Upper lobe of left lung (tissue), 6 donors: ENCODE measurements at regions not wholly inside any gene's neighbourhood (a gene's known extent, or its start where the extent isn't known, plus 50 kb on each side); places are given as distances from the start of the nearest gene placed in this dataset.

Experiments used
- ATAC-seq, 2 donors: fragments of 200-7000 bp; cut with Tn5 transposase; one replicate each; pipeline ENCODE4 v1.9.1; 2022; ENCODE audit warnings: mild to moderate bottlenecking in 2 of 2, moderate library complexity in 2 of 2; ENCODE audit not compliant: low FRiP score in 2 of 2
- DNase-seq, 2 donors: peaks; one replicate each; pipeline ENCODE4 v3.0.0-alpha.2; 2019 to 2020
- H3K27ac ChIP-seq, 4 donors: fragments of 200-600 bp; sonication (generic); one replicate each; pipeline ENCODE4 v1.5.1; 2016 to 2019
- H3K27me3 ChIP-seq, 4 donors: fragments of 200-600 bp; sonication (generic); one replicate each; pipeline ENCODE4 v1.5.1; 2017 to 2019
- H3K36me3 ChIP-seq, 4 donors: fragments of 200-600 bp; sonication (generic); one replicate each; pipeline ENCODE4 v1.5.1; 2016 to 2019
- H3K4me1 ChIP-seq, 4 donors: fragments of 200-600 bp; sonication (generic); one replicate each; pipeline ENCODE4 v1.5.1; 2018 to 2019
- H3K4me3 ChIP-seq, 4 donors: fragments of 200-600 bp; sonication (generic); one replicate each; pipeline ENCODE4 v1.5.1; 2017 to 2019; ENCODE audit warnings: mild to moderate bottlenecking in 2 of 4, moderate library complexity in 1 of 4
- H3K9me3 ChIP-seq, 4 donors: fragments of 200-600 bp; sonication (generic); one replicate each; pipeline ENCODE4 v1.5.1; 2018 to 2019
- CTCF ChIP-seq, 6 experiments: fragments of 450-650 bp in 4 of 6; fragments of 200-600 bp in 2 of 6; sonication (generic) in 2 of 6; IDR thresholded peaks; one replicate each; pipeline ENCODE4 v1.5.1; 2016 to 2019; ENCODE audit warnings: antibody characterized with exemption in 6 of 6
- EP300 ChIP-seq, 4 donors: sonication (generic); formaldehyde crosslinking; IDR thresholded peaks; one replicate each; pipeline ENCODE4 v1.5.1; 2017; ENCODE audit warnings: antibody characterized with exemption in 4 of 4, control low read depth in 2 of 4
- POLR2A ChIP-seq, 4 donors: fragments of 450-650 bp; IDR thresholded peaks; one replicate each; pipeline ENCODE4 v1.5.1; 2016 to 2017; ENCODE audit warnings: antibody characterized with exemption in 4 of 4, mild to moderate bottlenecking in 2 of 4
- POLR2AphosphoS5 ChIP-seq, 2 donors: sonication (generic); formaldehyde crosslinking; IDR thresholded peaks; one replicate each; pipeline ENCODE4 v1.5.1; 2017; ENCODE audit warnings: antibody characterized with exemption in 2 of 2
- WGBS, 2 donors: methylation state at CpG; one replicate each; pipeline ENCODE4 v1.1.5; 2017 to 2018; 5-methylcytosine and 5-hydroxymethylcytosine counted together
- donor health status: DM: no; HTN: no; CAD: no; lungs with moderate emphysema.
- donor health status: DM: no; HTN: yes; CAD: no; lungs with severe emphysema.

DNA sequence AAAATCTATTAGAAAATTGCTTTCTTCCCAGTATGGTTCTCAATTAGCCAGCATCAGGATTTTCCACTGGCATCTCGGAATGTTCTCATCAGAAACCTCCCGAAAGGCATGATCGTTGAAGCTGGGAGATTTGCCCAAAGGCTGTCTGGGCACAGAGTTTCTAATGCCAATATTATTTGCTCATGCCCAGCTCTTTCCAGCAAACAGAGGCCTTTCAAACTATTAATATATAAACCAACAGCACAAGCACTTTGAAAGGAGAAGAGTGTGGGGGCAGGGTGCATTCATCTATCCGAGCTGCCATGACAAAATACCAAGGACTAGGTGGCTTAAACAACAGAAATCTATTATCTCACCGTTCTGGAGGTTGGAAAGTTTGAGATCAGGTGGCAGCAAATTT, 88.3 kb upstream of the MSX1 start:
- Histone ChIP-seq H3K4me1 (no peaks in the 10 kb centered on the region), H3K27me3 (no peaks in the 10 kb centered on the region), H3K36me3 (no peaks in the 10 kb centered on the region), H3K4me3 (no peak overlapping the region), H3K27ac (no peak overlapping the region), H3K9me3 (no peaks in the 10 kb centered on the region)
- DNase-seq, result no peak
- WGBS, 2 donors, result 69% methylated on average over 5 of the region's 5 CpGs
- TF ChIP-seq POLR2AphosphoS5 (IDR thresholded peaks at IDR 0.05) (no peak), CTCF (IDR thresholded peaks at IDR 0.05) (no peak), EP300 (IDR thresholded peaks at IDR 0.05) (no peak), POLR2A (IDR thresholded peaks at IDR 0.05) (no peak)
- no peak for ATAC-seq

- ATAC-seq, result no peak
- TF ChIP-seq POLR2A (IDR thresholded peaks at IDR 0.05), result no peak
- TF ChIP-seq POLR2AphosphoS5 (IDR thresholded peaks at IDR 0.05), result no peak
- TF ChIP-seq EP300 (IDR thresholded peaks at IDR 0.05), result no peak
- TF ChIP-seq CTCF (IDR thresholded peaks at IDR 0.05), result no peak
- no peak overlapping the region for H3K4me3 ChIP-seq
- no peak for DNase-seq
- H3K36me3 ChIP-seq, result no peaks in the 10 kb centered on the region
- WGBS, 2 donors, result 84 to 98% methylated on average over 8 of the region's 8 CpGs
- no peaks in the 10 kb centered on the region for H3K27me3 ChIP-seq
- no peaks in the 10 kb centered on the region for H3K9me3 ChIP-seq
- no peak overlapping the region for H3K27ac ChIP-seq
- no peaks in the 10 kb centered on the region for H3K4me1 ChIP-seq
These were observed 88.9 kb upstream of the MSX1 start for GRCh38 chr4:4770610-4771009.

DNA sequence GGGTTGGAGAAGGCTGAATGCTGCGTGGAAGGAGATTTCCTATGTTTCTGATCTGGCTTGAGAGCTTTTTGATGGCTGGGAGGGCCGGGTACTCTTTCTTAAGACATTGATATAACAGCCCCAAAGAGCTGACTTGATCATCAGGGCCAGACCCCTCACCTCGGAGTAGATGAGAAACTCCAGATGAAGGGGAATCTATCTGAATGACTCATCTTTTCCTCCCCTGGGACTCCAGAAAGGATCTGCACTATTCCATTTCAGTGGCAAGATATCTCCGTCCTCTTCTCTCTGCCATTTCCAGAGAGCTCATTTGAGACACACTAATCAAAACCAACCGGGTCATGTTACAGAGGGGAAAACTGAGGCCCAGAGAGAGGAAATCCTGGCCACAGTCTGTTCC, 92.9 kb upstream of the MSX1 start:
- TF ChIP-seq POLR2A (IDR thresholded peaks at IDR 0.05), result no peak
- TF ChIP-seq CTCF (IDR thresholded peaks at IDR 0.05), result no peak
- no peak for TF ChIP-seq EP300 (IDR thresholded peaks at IDR 0.05)
- TF ChIP-seq POLR2AphosphoS5 (IDR thresholded peaks at IDR 0.05), result no peak
- WGBS, 2 donors, result 83 to 88% methylated on average over 5 of the region's 5 CpGs
- no peaks in the 10 kb centered on the region for H3K4me1 ChIP-seq
- no peaks in the 10 kb centered on the region for H3K27me3 ChIP-seq
- no peaks in the 10 kb centered on the region for H3K9me3 ChIP-seq
- no peak overlapping the region for H3K27ac ChIP-seq
- H3K36me3 ChIP-seq, result no peaks in the 10 kb centered on the region
- H3K4me3 ChIP-seq, result no peak overlapping the region
- ATAC-seq (no peak), DNase-seq (no peak)

GRCh38 chr4:4765811-4766210, 93.7 kb upstream of the MSX1 start:
- no peaks in the 10 kb centered on the region for H3K27me3 ChIP-seq
- no peaks in the 10 kb centered on the region for H3K36me3 ChIP-seq
- H3K4me3 ChIP-seq, result no peak overlapping the region
- H3K9me3 ChIP-seq, result no peaks in the 10 kb centered on the region
- H3K27ac ChIP-seq, result no peak overlapping the region
- ATAC-seq, result no peak
- no peaks in the 10 kb centered on the region for H3K4me1 ChIP-seq
- TF ChIP-seq CTCF (IDR thresholded peaks at IDR 0.05) (no peak), POLR2AphosphoS5 (IDR thresholded peaks at IDR 0.05) (no peak), POLR2A (IDR thresholded peaks at IDR 0.05) (no peak), EP300 (IDR thresholded peaks at IDR 0.05) (no peak)
- DNase-seq, result no peak
- 67 to 74% methylated on average over 7 to 9 of the region's 9 CpGs for WGBS, 2 donors

GRCh38 chr4:4764558-4764905, 94.9 kb upstream of the MSX1 start:
- Histone ChIP-seq H3K27ac (no peak overlapping the region), H3K4me1 (no peaks in the 10 kb centered on the region), H3K9me3 (no peaks in the 10 kb centered on the region), H3K27me3 (no peaks in the 10 kb centered on the region), H3K4me3 (no peak overlapping the region), H3K36me3 (no peaks in the 10 kb centered on the region)
- ATAC-seq (no peak), DNase-seq (no peak)
- TF ChIP-seq EP300 (IDR thresholded peaks at IDR 0.05) (no peak), POLR2AphosphoS5 (IDR thresholded peaks at IDR 0.05) (no peak), POLR2A (IDR thresholded peaks at IDR 0.05) (no peak), CTCF (IDR thresholded peaks at IDR 0.05) (no peak)
- WGBS, 2 donors, result 92 to 98% methylated on average over 10 of the region's 10 CpGs
